ENCODE measurements at regions not wholly inside any gene's neighbourhood (a gene's known extent, or its start where the extent isn't known, plus 50 kb on each side); places are given as distances from the start of the nearest gene placed in this dataset.

GRCh38 chr18:10401521-10401920 lies 52.9 kb upstream of the APCDD1 start:
- DNase-seq, result no peak

GRCh38 chr18:10401930-10402329 lies 52.5 kb upstream of the APCDD1 start:
- no peak for DNase-seq

- DNase-seq, result no peak
Observed at GRCh38 chr18:10402871-10403559, 51.4 kb upstream of the APCDD1 start.

DNA sequence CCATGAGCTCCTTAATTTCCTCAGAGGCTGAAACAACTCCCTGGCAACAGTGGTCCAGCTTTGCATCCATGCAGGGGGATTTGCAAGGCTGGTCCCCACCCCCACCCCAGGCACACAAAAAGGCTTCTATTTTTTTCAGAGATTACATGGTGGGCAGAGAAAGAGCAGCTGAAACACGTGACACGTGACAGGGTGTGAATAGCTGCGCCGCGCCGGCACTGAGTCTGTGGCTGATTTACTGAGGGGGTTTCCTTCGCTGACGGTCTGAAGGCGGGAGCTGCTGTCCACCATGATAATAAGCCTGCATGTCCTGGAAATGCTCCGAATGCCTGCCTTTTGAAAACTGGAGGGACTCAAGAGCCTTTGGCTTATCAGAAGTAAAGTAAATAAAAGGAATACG lies 50.7 kb upstream of the APCDD1 start:
- DNase-seq, result no peak

DNA sequence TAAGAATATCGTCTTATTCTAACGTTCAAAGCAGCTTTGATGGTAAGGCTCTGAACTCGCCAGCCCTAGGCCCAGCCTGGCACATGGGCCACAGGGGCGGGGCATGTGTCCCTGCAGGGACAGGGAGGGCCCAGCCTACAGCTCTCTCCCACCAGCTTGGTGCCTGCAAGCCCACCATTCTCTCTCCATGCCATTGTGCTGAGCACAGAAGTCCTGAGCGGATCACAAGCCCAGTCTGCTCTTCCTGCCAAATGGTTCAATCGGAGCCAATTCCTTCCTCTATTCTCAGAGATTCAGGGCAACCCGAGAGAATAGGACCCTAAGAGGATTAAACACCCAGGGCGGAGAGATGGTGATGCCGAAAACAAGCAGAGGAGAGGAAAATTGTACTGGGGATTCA lies 50.3 kb upstream of the APCDD1 start:
- no peak for DNase-seq

Measured in RPMI8226 (cell line).